ENCODE measurements at regions not wholly inside any gene's neighbourhood (a gene's known extent, or its start where the extent isn't known, plus 50 kb on each side); places are given as distances from the start of the nearest gene placed in this dataset.

- no peaks in the 10 kb centered on the region for H3K9me3 ChIP-seq (ENCODE audit: control insufficient read depth, low read length)
- H3K4me3 ChIP-seq (ENCODE audit: extremely low read depth, insufficient read depth, low read length, poor library complexity, severe bottlenecking), result no peak overlapping the region
- H3K36me3 ChIP-seq (ENCODE audit: control insufficient read depth, insufficient read depth, low read length), result no peaks in the 10 kb centered on the region
- H3K4me1 ChIP-seq (ENCODE audit: control insufficient read depth, insufficient read depth, low read length, poor library complexity, severe bottlenecking), result no peaks in the 10 kb centered on the region
- no peak overlapping the region for H3K27ac ChIP-seq (ENCODE audit: low read depth, low read length, severe bottlenecking)
These were observed 396.9 kb upstream of the PAPPA start for GRCh38 chr9:115756736-115757135.

GRCh38 chr9:115757461-115757860 lies 396.1 kb upstream of the PAPPA start:
- H3K9me3 ChIP-seq (ENCODE audit: control insufficient read depth, low read length), result no peaks in the 10 kb centered on the region
- no peaks in the 10 kb centered on the region for H3K36me3 ChIP-seq (ENCODE audit: control insufficient read depth, insufficient read depth, low read length)
- H3K4me1 ChIP-seq (ENCODE audit: control insufficient read depth, insufficient read depth, low read length, poor library complexity, severe bottlenecking), result no peaks in the 10 kb centered on the region
- H3K27ac ChIP-seq (ENCODE audit: low read depth, low read length, severe bottlenecking), result no peak overlapping the region
- no CpG with 5 or more reads among the region's 2 CpGs for WGBS, 2 experiments (ENCODE audit: insufficient coverage in 2 of 2)
- H3K4me3 ChIP-seq (ENCODE audit: extremely low read depth, insufficient read depth, low read length, poor library complexity, severe bottlenecking), result no peak overlapping the region

DNA sequence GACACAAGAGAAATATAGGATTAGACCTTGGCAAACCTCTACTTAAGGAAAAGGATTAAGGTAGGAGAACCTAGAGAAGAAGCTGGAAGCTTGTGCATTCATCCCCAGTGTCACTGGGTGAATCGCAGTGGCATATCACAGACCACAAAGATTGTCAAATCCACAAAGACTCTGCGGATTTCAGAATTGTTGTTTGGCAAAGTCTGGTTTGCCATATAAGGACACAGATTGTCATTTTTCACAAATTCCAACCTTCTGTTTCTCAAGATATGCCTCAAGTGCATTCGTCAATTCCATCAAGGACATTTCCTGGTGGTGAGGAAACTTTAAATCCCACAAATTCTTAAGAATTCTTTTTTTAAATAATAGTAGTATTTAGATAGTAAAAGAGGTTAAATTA lies 395.1 kb upstream of the PAPPA start:
- Histone ChIP-seq H3K4me3 (ENCODE audit: extremely low read depth, insufficient read depth, low read length, poor library complexity, severe bottlenecking) (no peak overlapping the region), H3K27ac (ENCODE audit: low read depth, low read length, severe bottlenecking) (no peak overlapping the region), H3K4me1 (ENCODE audit: control insufficient read depth, insufficient read depth, low read length, poor library complexity, severe bottlenecking) (no peaks in the 10 kb centered on the region), H3K9me3 (ENCODE audit: control insufficient read depth, low read length) (no peaks in the 10 kb centered on the region), H3K36me3 (ENCODE audit: control insufficient read depth, insufficient read depth, low read length) (no peaks in the 10 kb centered on the region)
- WGBS, 2 experiments (ENCODE audit: insufficient coverage in 2 of 2), result 94% methylated on average over 2 of the region's 3 CpGs; no CpG with 5 or more reads in 1 of the 2 experiments

GRCh38 chr9:115759426-115759825 lies 394.2 kb upstream of the PAPPA start:
- Histone ChIP-seq H3K9me3 (ENCODE audit: control insufficient read depth, low read length) (no peaks in the 10 kb centered on the region), H3K4me3 (ENCODE audit: extremely low read depth, insufficient read depth, low read length, poor library complexity, severe bottlenecking) (no peak overlapping the region), H3K4me1 (ENCODE audit: control insufficient read depth, insufficient read depth, low read length, poor library complexity, severe bottlenecking) (no peaks in the 10 kb centered on the region), H3K27ac (ENCODE audit: low read depth, low read length, severe bottlenecking) (no peak overlapping the region), H3K36me3 (ENCODE audit: control insufficient read depth, insufficient read depth, low read length) (no peaks in the 10 kb centered on the region)
- WGBS, 2 experiments (ENCODE audit: insufficient coverage in 2 of 2), result 87 to 95% methylated on average over 4 of the region's 4 CpGs

DNA sequence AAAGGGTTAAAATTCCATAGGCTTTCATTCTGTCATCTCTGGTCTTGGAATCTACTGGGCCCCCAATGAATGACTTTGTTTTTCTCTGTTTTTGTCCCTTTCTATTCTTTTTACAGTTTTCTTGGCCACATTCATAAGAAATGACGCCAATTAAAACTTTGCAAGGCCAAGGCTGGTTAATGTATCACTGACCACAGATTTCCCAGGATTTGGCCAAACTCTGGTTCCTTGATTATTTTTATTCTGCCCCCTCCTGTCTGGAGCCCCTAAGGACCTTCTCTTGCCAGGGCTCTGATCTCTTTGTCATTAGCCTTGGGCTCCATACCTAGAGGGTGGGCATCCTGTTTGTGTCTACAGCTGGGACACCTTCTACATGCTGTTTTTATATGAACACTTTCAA lies 388.9 kb upstream of the PAPPA start:
- Histone ChIP-seq H3K4me3 (ENCODE audit: extremely low read depth, insufficient read depth, low read length, poor library complexity, severe bottlenecking) (no peak overlapping the region), H3K27ac (ENCODE audit: low read depth, low read length, severe bottlenecking) (no peak overlapping the region), H3K36me3 (ENCODE audit: control insufficient read depth, insufficient read depth, low read length) (no peaks in the 10 kb centered on the region), H3K9me3 (ENCODE audit: control insufficient read depth, low read length) (no peaks in the 10 kb centered on the region), H3K4me1 (ENCODE audit: control insufficient read depth, insufficient read depth, low read length, poor library complexity, severe bottlenecking) (no peaks in the 10 kb centered on the region)
- 100% methylated on average over 1 of the region's 1 CpG for whole genome bisulfite sequencing, 2 experiments (ENCODE audit: insufficient coverage in 2 of 2)

- 80% methylated on average over 1 of the region's 2 CpGs; no CpG with 5 or more reads in 1 of the 2 experiments for WGBS, 2 experiments (ENCODE audit: insufficient coverage in 2 of 2)
- Histone ChIP-seq H3K4me1 (ENCODE audit: control insufficient read depth, insufficient read depth, low read length, poor library complexity, severe bottlenecking) (no peaks in the 10 kb centered on the region), H3K9me3 (ENCODE audit: control insufficient read depth, low read length) (peaks cover 1% of the 10 kb centered on the region), H3K27ac (ENCODE audit: low read depth, low read length, severe bottlenecking) (no peak overlapping the region), H3K36me3 (ENCODE audit: control insufficient read depth, insufficient read depth, low read length) (no peaks in the 10 kb centered on the region), H3K4me3 (ENCODE audit: extremely low read depth, insufficient read depth, low read length, poor library complexity, severe bottlenecking) (no peak overlapping the region)
These were observed 388.5 kb upstream of the PAPPA start for GRCh38 chr9:115765060-115765459.

GRCh38 chr9:115766370-115766955 lies 387.1 kb upstream of the PAPPA start:
- no peaks in the 10 kb centered on the region for H3K4me1 ChIP-seq (ENCODE audit: control insufficient read depth, insufficient read depth, low read length, poor library complexity, severe bottlenecking)
- no peak overlapping the region for H3K4me3 ChIP-seq (ENCODE audit: extremely low read depth, insufficient read depth, low read length, poor library complexity, severe bottlenecking)
- H3K27ac ChIP-seq (ENCODE audit: low read depth, low read length, severe bottlenecking), result no peak overlapping the region
- no peaks in the 10 kb centered on the region for H3K36me3 ChIP-seq (ENCODE audit: control insufficient read depth, insufficient read depth, low read length)
- peaks cover 3% of the 10 kb centered on the region for H3K9me3 ChIP-seq (ENCODE audit: control insufficient read depth, low read length)
- 90 to 92% methylated on average over 2 to 4 of the region's 5 CpGs for whole genome bisulfite sequencing, 2 experiments (ENCODE audit: insufficient coverage in 2 of 2)

GRCh38 chr9:115770521-115770920 lies 383.1 kb upstream of the PAPPA start:
- Histone ChIP-seq H3K36me3 (ENCODE audit: control insufficient read depth, insufficient read depth, low read length) (no peaks in the 10 kb centered on the region), H3K9me3 (ENCODE audit: control insufficient read depth, low read length) (peaks cover 3% of the 10 kb centered on the region), H3K27ac (ENCODE audit: low read depth, low read length, severe bottlenecking) (no peak overlapping the region), H3K4me3 (ENCODE audit: extremely low read depth, insufficient read depth, low read length, poor library complexity, severe bottlenecking) (no peak overlapping the region), H3K4me1 (ENCODE audit: control insufficient read depth, insufficient read depth, low read length, poor library complexity, severe bottlenecking) (no peaks in the 10 kb centered on the region)
- 86 to 100% methylated on average over 1 of the region's 2 CpGs for WGBS, 2 experiments (ENCODE audit: insufficient coverage in 2 of 2)

DNA sequence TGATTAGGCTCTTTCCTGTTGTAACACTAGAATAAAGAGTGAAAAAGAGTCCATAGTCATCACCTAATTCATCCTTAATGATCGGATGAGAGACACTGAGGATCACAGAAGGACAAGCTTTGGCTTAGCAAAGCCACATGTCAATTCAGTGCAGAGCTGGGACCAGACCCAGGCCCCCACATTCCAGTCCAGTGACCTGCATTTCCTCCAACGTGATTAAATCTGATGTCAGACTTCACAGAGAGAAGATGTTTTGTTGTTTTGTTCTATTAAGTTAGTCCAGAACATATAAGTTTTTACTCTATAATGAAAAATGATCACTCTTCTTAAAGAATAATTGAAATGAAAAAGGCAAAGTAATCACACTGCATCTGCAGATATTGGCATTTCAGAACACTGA lies 377.9 kb upstream of the PAPPA start:
- WGBS, 2 experiments (ENCODE audit: insufficient coverage in 2 of 2), result 100% methylated on average over 1 of the region's 2 CpGs; no CpG with 5 or more reads in 1 of the 2 experiments
- no peaks in the 10 kb centered on the region for H3K9me3 ChIP-seq (ENCODE audit: control insufficient read depth, low read length)

DNA sequence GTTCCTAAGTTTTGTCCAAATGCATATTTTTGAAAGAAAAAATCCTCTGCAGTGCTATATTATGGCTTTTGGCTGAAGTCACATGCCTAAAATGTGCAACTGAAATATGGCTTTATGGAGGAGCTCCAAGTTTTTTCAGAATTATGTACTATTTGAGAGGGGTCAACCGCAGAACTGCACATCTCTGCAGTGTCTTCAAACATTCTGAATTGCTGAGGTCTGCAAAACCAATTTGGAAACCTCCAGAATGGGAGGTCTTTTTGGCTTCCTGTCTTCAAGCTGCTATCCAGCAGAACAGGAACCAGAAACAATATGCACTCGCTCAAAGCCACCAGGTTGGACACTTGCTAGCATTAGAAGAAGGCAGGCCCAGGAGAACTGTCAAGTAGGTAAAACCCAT lies 376.0 kb upstream of the PAPPA start:
- Histone ChIP-seq H3K9me3 (ENCODE audit: control insufficient read depth, low read length) (no peaks in the 10 kb centered on the region), H3K36me3 (ENCODE audit: control insufficient read depth, insufficient read depth, low read length) (no peaks in the 10 kb centered on the region), H3K4me3 (ENCODE audit: extremely low read depth, insufficient read depth, low read length, poor library complexity, severe bottlenecking) (no peak overlapping the region), H3K27ac (ENCODE audit: low read depth, low read length, severe bottlenecking) (no peak overlapping the region), H3K4me1 (ENCODE audit: control insufficient read depth, insufficient read depth, low read length, poor library complexity, severe bottlenecking) (no peaks in the 10 kb centered on the region)
- 83 to 89% methylated on average over 1 to 2 of the region's 2 CpGs for WGBS, 2 experiments (ENCODE audit: insufficient coverage in 2 of 2)

More for the DNA sequence above, 377.9 kb upstream of the PAPPA start:
- Histone ChIP-seq H3K4me3 (ENCODE audit: extremely low read depth, insufficient read depth, low read length, poor library complexity, severe bottlenecking) (no peak overlapping the region), H3K36me3 (ENCODE audit: control insufficient read depth, insufficient read depth, low read length) (no peaks in the 10 kb centered on the region), H3K4me1 (ENCODE audit: control insufficient read depth, insufficient read depth, low read length, poor library complexity, severe bottlenecking) (no peaks in the 10 kb centered on the region), H3K27ac (ENCODE audit: low read depth, low read length, severe bottlenecking) (no peak overlapping the region)

DNA sequence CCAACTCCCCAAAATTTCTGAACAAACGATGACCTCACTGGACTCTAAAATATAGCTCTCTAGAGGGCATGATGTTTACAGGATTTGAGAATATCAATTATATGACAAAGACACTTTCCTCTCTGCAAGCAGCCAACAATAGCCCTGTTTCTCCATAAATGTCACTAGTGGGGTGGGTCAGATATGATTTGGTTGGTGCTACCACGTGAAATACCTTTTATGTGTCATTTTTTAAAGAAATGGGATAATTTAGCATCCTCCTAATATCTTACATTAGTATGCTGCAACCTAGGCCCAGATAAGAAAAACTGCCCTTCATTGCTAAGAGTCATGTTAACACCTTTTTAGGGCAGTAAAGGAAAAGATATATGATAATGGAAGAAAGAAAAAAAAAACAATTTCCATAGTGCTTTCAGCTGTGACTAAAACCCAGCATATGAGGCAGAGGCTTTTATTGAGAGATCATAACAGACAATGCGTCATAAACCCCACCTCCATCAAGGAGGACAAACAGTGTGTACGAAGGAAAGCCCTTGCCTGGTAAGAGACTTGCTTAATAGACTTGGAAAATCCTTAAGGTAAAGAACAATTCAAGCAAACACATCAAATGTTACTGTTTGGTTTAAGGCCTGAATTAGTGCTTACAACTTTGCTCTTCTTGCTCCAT lies 372.4 kb upstream of the PAPPA start:
- WGBS, 2 experiments (ENCODE audit: insufficient coverage in 2 of 2), result no CpG with 5 or more reads among the region's 4 CpGs
- Histone ChIP-seq H3K9me3 (ENCODE audit: control insufficient read depth, low read length) (no peaks in the 10 kb centered on the region), H3K4me1 (ENCODE audit: control insufficient read depth, insufficient read depth, low read length, poor library complexity, severe bottlenecking) (no peaks in the 10 kb centered on the region), H3K27ac (ENCODE audit: low read depth, low read length, severe bottlenecking) (no peak overlapping the region), H3K36me3 (ENCODE audit: control insufficient read depth, insufficient read depth, low read length) (no peaks in the 10 kb centered on the region), H3K4me3 (ENCODE audit: extremely low read depth, insufficient read depth, low read length, poor library complexity, severe bottlenecking) (no peak overlapping the region)

Data from mesodermal cell (in vitro differentiated cells).